Hepatocyte (in vitro differentiated cells): ENCODE measurements at regions not wholly inside any gene's neighbourhood (a gene's known extent, or its start where the extent isn't known, plus 50 kb on each side); places are given as distances from the start of the nearest gene placed in this dataset.

ENCODE experiments used
- DNase-seq: peaks from one replicate; pipeline ENCODE4 v3.0.0-alpha.2; 2016; ENCODE audit warnings: low spot score
- H2AFZ ChIP-seq: fragments of 200-600 bp; sonication (generic); 2 replicates; pipeline ENCODE4 v1.6.0; 2016; ENCODE audit warnings: antibody characterized with exemption, mild to moderate bottlenecking
- H3K27ac ChIP-seq: fragments of 200-600 bp; sonication (generic); 2 replicates; pipeline ENCODE4 v1.5.1; 2016; ENCODE audit warnings: mild to moderate bottlenecking
- H3K27me3 ChIP-seq: fragments of 200-600 bp; sonication (generic); 2 replicates; pipeline ENCODE4 v1.6.1; 2016
- H3K36me3 ChIP-seq: fragments of 200-600 bp; sonication (generic); replicated peaks from 2 replicates; pipeline ENCODE4 v1.5.1; 2016; ENCODE audit warnings: low read depth; ENCODE audit not compliant: insufficient read depth
- H3K4me1 ChIP-seq: fragments of 200-600 bp; sonication (generic); 2 replicates; pipeline ENCODE4 v1.5.1; 2016; ENCODE audit warnings: mild to moderate bottlenecking, moderate library complexity; ENCODE audit not compliant: insufficient read depth
- H3K4me2 ChIP-seq: fragments of 200-600 bp; sonication (generic); 2 replicates; pipeline ENCODE4 v1.6.0; 2016
- H3K4me3 ChIP-seq: fragments of 200-600 bp; sonication (generic); 2 replicates; pipeline ENCODE4 v1.5.1; 2016; ENCODE audit warnings: mild to moderate bottlenecking
- H3K79me2 ChIP-seq: fragments of 200-600 bp; sonication (generic); 2 replicates; pipeline ENCODE4 v1.6.0; 2017; ENCODE audit warnings: mild to moderate bottlenecking
- H3K9me2 ChIP-seq: fragments of 200-600 bp; sonication (generic); replicated peaks from 2 replicates; pipeline ENCODE4 v1.6.0; 2017; ENCODE audit warnings: mild to moderate bottlenecking; ENCODE audit not compliant: insufficient read depth
- H3K9me3 ChIP-seq: fragments of 200-600 bp; sonication (generic); 2 replicates; pipeline ENCODE4 v1.5.1; 2016; ENCODE audit warnings: low read depth, mild to moderate bottlenecking
- H4K20me1 ChIP-seq: fragments of 200-600 bp; sonication (generic); 2 replicates; pipeline ENCODE4 v1.6.0; 2016; ENCODE audit warnings: mild to moderate bottlenecking; ENCODE audit not compliant: insufficient read depth, poor library complexity, severe bottlenecking
- EZH2 ChIP-seq: fragments of 200-600 bp; sonication (generic); IDR thresholded peaks from 2 replicates; pipeline ENCODE4 v1.6.1; 2016; ENCODE audit warnings: antibody characterized with exemption, mild to moderate bottlenecking, borderline replicate concordance
- EZH2phosphoT487 ChIP-seq: fragments of 200-600 bp; sonication (generic); IDR thresholded peaks from one replicate; pipeline ENCODE4 v1.6.1; 2018; ENCODE audit warnings: antibody characterized with exemption, mild to moderate bottlenecking, low read depth, moderate library complexity; ENCODE audit not compliant: unreplicated experiment, severe bottlenecking
- WGBS: methylation state at CpG from one replicate; pipeline ENCODE4 v1.1.6; 2016; ENCODE audit warnings: low lambda C conversion rate; ENCODE audit errors: missing lambda C conversion rate; 5-methylcytosine and 5-hydroxymethylcytosine counted together
- TF ChIP-seq, protein P1 (sequence below): fragments of 200-600 bp; sonication (generic); IDR thresholded peaks from 2 replicates; pipeline ENCODE4 v1.5.1; 2016; ENCODE audit warnings: antibody characterized with exemption, mild to moderate bottlenecking; ENCODE audit not compliant: poor library complexity

DNA sequence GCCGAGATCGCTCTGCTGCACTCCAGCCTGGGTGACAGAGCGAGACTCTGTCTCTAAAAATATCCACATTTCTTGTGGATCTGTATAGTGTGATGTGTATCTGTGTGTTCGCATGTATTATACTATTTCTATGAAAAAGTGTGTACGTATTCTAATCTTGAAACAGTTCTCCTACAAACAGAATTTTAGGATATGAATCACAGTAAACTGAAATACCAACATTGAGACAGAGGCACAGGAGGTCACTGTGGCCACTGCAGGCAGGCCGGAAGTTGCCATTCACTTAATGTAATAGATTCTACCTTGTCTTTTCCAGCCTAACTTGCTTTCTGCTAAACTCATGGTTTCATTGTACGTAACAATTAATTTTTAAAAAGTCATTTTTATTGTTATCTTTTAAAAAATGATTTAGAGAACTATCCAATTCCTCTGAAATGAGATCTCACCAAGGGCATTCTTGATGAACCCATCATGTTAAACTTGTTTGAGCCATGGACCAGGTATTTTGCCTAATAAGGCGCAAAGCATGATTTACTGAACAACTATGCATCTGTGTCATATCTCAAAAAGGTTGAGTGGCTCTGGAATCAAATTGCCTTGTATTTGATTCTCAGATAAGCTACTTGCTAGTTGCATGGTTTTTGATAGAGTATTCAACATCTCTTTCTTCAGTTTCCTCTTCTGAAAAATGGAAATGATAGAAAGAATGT, 154.9 kb upstream of the GYPA start:
- TF ChIP-seq EZH2phosphoT487 (no peak), EZH2 (no peak)
- TF ChIP-seq, protein P1, sequence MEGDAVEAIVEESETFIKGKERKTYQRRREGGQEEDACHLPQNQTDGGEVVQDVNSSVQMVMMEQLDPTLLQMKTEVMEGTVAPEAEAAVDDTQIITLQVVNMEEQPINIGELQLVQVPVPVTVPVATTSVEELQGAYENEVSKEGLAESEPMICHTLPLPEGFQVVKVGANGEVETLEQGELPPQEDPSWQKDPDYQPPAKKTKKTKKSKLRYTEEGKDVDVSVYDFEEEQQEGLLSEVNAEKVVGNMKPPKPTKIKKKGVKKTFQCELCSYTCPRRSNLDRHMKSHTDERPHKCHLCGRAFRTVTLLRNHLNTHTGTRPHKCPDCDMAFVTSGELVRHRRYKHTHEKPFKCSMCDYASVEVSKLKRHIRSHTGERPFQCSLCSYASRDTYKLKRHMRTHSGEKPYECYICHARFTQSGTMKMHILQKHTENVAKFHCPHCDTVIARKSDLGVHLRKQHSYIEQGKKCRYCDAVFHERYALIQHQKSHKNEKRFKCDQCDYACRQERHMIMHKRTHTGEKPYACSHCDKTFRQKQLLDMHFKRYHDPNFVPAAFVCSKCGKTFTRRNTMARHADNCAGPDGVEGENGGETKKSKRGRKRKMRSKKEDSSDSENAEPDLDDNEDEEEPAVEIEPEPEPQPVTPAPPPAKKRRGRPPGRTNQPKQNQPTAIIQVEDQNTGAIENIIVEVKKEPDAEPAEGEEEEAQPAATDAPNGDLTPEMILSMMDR = no peak
- H2AFZ ChIP-seq = no peak overlapping the region
- no peaks in the 10 kb centered on the region for H4K20me1 ChIP-seq
- H3K4me3 ChIP-seq = no peak overlapping the region
- H3K9me3 ChIP-seq = no peaks in the 10 kb centered on the region
- no peaks in the 10 kb centered on the region for H3K4me1 ChIP-seq
- no peak overlapping the region for H3K27ac ChIP-seq
- H3K79me2 ChIP-seq = no peaks in the 10 kb centered on the region
- WGBS = 91% methylated on average over 8 of the region's 8 CpGs
- H3K27me3 ChIP-seq = no peaks in the 10 kb centered on the region
- H3K9me2 ChIP-seq = no peaks in the 10 kb centered on the region
- H3K4me2 ChIP-seq = no peak overlapping the region
- DNase-seq = no peak
- no peaks in the 10 kb centered on the region for H3K36me3 ChIP-seq

DNA sequence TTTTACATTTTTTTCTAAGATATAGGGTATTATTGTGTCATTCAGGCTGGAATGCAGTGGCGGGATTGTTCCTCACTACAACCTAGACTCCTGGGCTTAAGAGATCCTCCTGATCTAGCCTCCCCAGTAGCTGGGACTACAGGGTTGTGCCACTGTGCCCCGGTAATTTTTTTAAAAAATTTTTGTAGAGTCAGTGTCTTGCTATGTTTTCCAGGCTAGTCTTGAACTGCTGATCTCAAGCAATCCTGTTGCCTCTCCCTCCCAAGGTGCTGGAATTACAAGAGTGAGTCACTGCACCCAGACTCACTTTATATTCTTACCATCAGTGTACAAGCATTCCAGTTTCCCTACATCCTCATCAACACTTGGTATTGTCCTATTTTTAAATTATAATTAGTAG, 156.4 kb upstream of the GYPA start:
- Histone ChIP-seq H3K4me1 (no peaks in the 10 kb centered on the region), H3K9me3 (no peaks in the 10 kb centered on the region), H3K4me3 (no peak overlapping the region), H3K4me2 (no peak overlapping the region), H3K9me2 (no peaks in the 10 kb centered on the region), H3K36me3 (no peaks in the 10 kb centered on the region), H4K20me1 (no peaks in the 10 kb centered on the region), H3K79me2 (no peaks in the 10 kb centered on the region), H3K27ac (no peak overlapping the region), H2AFZ (no peak overlapping the region), H3K27me3 (no peaks in the 10 kb centered on the region)
- no peak for DNase-seq
- TF ChIP-seq, protein P1 = no peak
- TF ChIP-seq EZH2phosphoT487 (no peak), EZH2 (no peak)
- 86% methylated on average over 2 of the region's 2 CpGs for WGBS

DNA sequence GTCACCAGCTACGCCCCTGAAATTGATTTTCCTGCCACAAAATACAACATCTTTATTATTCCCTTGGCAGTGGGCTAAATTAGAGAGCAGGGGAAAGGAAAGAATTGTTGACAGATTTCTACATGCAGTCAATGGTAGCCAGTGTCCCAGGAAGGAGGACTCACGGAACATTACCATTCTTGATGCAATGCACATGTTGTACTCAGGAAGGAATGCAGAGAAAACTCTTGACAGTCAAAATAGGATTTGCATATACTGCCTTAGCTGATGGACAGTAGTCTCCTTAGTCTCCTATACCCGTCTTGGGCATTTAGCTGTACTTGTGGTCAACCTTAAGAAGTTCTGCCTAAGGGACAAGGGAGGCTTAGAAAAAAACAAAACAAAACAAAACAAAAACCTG, 158.0 kb upstream of the GYPA start:
- Histone ChIP-seq H3K4me2 (no peak overlapping the region), H2AFZ (no peak overlapping the region), H3K27me3 (no peaks in the 10 kb centered on the region), H3K4me1 (no peaks in the 10 kb centered on the region), H4K20me1 (no peaks in the 10 kb centered on the region), H3K4me3 (no peak overlapping the region), H3K9me2 (no peaks in the 10 kb centered on the region), H3K79me2 (no peaks in the 10 kb centered on the region), H3K27ac (no peak overlapping the region), H3K36me3 (no peaks in the 10 kb centered on the region), H3K9me3 (no peaks in the 10 kb centered on the region)
- TF ChIP-seq EZH2 (no peak), EZH2phosphoT487 (no peak)
- TF ChIP-seq, protein P1 = no peak
- 69% methylated on average over 3 of the region's 3 CpGs for WGBS
- no peak for DNase-seq

DNA sequence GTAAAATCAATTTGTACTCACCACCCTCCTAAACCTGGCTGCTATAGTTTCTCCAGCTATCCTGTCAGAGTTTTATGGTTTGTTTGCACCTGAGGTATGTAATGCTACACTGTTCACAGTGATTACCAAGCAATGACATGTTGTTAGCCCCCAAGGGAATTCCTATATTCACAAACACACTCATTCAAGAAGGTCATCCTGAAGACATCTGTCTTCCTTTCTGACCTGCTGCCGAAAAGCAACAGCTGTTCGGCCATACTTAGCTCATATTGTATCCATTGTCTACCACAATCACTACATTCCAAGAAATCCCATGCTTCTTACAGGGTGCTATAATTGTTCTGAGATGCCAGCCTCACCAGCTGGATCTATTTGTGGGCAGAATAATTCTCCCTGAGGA, 160.1 kb upstream of the GYPA start:
- Histone ChIP-seq H3K79me2 (no peaks in the 10 kb centered on the region), H2AFZ (no peak overlapping the region), H3K27ac (no peak overlapping the region), H3K9me2 (no peaks in the 10 kb centered on the region), H3K36me3 (no peaks in the 10 kb centered on the region), H4K20me1 (no peaks in the 10 kb centered on the region), H3K4me2 (no peak overlapping the region), H3K4me1 (no peaks in the 10 kb centered on the region), H3K27me3 (no peaks in the 10 kb centered on the region), H3K4me3 (no peak overlapping the region), H3K9me3 (no peaks in the 10 kb centered on the region)
- 59% methylated on average over 2 of the region's 2 CpGs for WGBS
- TF ChIP-seq EZH2phosphoT487 (no peak), EZH2 (no peak)
- TF ChIP-seq, protein P1 = no peak
- DNase-seq = no peak
